OCI-M2 (cell line): ENCODE measurements at regions not wholly inside any gene's neighbourhood (a gene's known extent, or its start where the extent isn't known, plus 50 kb on each side); places are given as distances from the start of the nearest gene placed in this dataset.

Experiments used
- DNase-seq: peaks from one replicate; lab custom pipeline; 2025; ENCODE audit not compliant: unreplicated experiment; lab: John Stamatoyannopoulos, UW

DNA sequence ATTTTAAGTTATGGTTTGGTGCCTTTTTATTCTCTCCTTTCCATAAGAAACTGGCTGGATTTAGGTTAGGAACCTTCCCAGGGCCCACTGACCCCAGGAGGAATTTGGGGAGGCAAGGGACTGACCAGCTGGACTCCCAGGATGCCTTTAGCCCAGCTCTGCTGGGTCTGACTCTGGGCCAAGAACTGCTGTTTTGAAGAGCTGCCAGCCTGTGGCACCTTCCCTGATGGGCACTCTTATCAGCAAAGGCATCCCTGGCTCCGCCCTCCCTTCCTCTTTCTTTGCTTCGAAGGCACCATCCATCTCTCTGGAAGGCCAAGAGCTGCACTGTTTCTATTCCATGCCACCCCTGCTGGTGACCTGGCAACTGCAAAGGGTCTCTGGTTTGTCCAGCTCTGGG, 174.7 kb downstream of the POU4F1 start:
- DNase-seq = no peak

DNA sequence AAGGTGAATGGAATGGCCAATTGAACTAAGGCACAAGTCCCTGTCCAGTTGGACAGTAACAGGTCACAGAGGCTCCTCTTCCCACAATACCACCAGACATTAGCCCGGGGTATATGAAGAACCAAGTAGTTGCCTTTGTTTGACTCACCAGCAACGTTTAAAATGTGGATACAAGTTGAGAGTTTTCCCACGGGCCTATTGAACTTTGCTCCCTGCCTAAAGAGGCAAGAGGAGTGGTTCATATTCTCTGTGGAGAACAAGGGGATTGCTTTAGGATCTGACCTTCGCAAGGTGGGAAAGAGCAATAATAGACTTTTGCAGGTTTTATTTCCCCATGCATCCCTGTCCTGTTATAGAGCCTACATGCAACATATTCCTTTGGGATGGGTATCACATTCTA, 177.2 kb downstream of the POU4F1 start:
- no peak for DNase-seq

- no peak for DNase-seq
Observed at GRCh38 chr13:78420814-78421213, 182.5 kb downstream of the POU4F1 start.

DNA sequence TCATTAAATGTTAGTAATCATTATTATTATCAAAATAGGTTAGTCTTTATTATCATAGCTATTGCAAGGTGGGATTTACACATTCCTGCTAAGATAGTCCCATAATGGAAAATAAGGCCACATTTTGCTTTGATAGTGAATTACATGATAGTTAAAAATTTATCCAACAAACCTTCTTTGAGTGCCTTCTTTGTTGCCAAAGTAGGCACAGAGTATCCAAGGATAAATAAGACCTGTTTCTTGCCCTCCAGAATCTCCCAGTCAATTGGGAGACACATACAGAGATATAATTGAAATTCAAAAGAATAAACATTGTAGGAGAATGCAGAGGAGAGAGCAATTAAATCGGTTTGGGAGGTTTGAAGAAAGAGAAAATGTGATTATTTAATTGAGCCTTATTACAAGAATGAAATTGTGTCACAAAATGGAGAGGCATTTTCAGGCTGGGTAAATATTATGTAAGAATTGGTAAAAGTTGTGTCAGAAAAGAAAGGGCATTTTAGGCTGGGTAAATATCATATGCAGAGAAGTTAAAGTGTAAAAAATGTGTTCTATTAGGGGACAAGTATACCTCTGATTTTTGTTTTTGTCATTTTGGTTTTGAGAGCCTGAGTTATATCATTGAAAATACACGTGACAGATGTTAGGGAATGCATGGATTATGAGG, 189.3 kb downstream of the POU4F1 start:
- DNase-seq = no peak

GRCh38 chr13:78410847-78411246, 192.5 kb downstream of the POU4F1 start:
- DNase-seq = no peak

GRCh38 chr13:78410164-78410563, 193.2 kb downstream of the POU4F1 start:
- DNase-seq = no peak

GRCh38 chr13:78409172-78409571, 194.2 kb downstream of the POU4F1 start:
- no peak for DNase-seq

- no peak for DNase-seq
Observed at GRCh38 chr13:78404846-78405360, 198.4 kb downstream of the POU4F1 start.

DNA sequence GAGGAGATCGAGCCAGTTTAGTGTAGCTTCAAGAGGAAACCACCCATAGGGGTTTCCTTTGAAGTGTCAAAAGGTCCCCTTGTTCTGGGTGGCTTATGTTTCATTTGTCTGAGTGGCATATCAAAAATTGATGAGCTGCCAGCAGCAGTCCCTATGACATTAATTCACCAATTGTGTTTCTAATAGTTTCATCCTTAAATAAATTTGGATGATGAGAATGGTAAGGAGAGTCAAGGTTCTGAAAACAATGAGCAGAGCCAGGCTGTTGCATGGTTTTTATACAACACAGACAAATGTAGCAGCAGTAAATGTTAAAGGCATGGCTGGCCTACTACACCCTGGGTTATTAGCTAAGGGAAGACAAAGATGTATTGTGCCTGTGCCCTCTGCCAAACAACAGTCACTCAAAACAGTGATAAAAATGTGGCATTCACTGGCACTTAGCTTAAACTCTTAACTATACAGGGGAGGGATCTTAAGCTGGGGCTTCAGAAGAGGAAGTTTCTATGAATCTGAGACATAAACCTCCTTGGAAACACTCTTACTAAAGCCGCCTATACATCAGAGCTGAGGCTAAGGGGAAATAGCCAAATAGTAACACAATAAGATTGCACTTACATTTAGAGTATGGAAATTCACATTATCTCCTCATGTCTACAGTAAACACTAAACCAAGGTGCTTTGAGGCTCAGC, 200.5 kb downstream of the POU4F1 start:
- no peak for DNase-seq

DNA sequence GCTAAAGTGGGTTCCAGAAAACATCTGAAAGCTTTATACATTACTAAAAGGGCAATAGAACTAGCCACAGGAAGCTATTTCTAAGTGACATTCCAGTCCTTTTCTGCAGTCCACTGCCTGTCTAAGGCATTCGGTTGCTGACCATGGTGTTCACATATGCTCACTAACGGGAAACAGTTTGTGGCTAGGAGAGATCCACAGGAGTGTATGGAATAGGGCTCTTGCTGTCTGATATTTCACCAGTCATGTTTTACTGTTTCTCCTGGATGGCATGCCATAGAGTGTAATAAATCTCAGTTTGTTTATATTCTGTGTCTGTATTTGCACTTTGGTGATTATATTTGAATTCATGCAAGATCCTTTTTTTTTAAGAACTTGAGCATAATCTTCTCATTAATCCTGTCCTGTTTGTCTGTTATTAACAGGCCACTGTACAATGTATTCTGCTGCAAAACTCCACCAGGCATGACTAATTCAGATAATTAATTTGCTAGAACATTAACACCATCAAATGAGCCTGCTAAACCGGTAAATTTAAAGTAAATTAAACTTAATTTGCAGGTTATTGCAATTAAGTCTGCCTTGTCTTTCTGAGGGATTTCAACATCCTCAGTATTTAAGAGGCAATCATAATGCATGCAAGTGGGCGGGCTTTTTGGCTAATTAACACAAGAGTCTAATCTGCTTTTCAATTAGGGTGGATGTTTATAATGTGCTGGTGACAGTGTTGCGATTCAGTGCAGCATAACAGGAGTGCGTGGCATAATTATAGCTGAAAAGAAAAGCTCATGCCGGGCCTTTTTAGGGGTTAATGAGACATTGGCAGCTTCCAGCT, 201.3 kb downstream of the POU4F1 start:
- DNase-seq = no peak

GRCh38 chr13:78398743-78399410, 204.5 kb downstream of the POU4F1 start:
- no peak for DNase-seq

GRCh38 chr13:78393286-78394142, 209.8 kb downstream of the POU4F1 start:
- DNase-seq = no peak

DNA sequence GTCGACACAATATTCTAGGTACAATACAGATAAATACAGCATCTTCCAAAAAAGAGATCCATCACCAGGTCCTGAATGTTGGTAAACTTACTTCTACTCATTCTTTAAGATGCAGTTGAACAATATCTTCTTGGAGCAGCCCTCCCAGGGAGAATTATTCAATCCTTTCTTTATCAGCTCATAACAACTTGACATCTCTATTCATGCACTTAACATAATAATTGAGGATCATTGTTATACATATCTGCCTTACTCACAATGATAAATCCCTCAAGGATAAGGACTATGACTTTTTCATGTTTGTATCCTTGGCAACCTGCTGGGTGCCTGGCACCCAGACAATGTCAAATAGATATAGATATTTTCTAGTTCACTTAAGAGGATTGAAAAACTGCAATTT, 219.5 kb downstream of the POU4F1 start:
- no peak for DNase-seq

DNA sequence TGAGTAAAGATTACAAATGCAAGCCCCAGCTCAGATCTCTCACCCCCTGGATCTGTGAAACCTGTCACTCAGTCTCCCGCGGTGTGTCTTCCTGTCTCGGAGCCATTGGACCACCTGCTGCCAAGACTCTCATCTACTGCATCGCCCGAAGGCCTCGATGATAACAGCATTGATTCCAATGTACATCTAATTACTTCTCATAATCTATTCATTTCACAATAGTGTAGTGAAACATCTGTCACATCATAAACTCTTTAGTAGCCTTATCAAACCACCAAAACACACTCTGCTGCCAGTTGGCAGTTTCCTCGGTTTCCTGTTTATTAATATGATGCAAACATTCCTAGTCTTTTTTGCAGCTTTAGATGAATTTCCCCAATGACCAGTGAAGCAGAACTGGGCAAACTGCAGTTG, 220.3 kb downstream of the POU4F1 start:
- no peak for DNase-seq

DNA sequence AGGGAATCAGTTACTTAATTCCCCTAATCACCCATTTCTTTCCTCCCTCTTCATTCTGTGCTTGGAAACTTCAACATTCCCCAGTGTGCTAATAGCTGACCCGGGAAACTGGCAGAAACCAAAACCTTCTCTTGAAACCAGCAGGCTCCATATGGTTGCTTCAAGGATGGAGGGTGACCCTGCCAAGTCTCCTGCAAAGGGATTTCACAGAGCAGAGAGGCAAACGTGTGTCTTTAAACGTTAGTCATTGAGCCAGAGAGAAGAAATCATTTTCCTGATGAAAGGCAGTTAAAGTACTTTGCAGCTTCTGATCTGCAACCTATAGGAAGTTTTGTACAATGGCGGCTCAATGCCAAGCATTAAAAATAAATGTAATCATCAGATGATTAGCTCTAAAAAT, 220.9 kb downstream of the POU4F1 start:
- DNase-seq = no peak

DNA sequence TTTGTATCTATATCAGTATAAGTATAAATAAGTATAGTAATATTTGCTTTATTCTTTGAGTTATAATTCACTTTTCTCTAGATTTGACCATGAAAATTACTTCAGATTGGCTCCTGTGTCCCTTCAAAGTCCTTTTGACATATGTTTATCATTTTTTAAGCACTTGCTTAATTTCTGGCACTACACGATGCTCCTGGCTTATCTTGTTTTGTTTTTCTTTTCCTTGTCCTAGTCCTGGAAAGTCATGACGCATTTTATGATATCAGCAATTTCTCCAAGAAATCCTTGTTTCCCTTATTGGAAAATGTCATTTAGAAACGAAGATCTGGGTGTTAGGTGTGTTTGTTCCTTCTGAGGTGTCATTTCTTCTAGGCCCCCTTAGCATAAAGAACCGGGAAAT, 226.5 kb downstream of the POU4F1 start:
- DNase-seq = no peak

DNA sequence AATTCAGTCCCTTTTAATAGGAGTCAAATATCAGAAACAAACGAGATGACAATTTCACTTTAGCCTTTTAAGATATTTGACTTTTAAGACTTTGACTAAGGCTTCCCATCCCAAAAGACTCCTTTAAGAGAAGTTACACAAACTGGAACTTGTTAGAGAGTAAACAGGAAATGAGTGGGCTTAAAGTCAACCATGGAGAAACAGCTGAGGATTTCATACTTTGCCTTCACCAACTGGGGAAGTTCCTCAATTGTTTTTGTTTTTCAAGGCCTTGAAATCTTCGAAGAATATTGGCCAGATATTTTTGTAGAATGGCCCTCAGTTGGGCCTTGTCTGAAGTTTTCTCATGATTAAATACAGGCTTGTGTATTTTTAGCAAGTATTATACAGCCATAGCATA, 227.3 kb downstream of the POU4F1 start:
- no peak for DNase-seq

GRCh38 chr13:78372581-78372980, 230.8 kb downstream of the POU4F1 start:
- no peak for DNase-seq

DNA sequence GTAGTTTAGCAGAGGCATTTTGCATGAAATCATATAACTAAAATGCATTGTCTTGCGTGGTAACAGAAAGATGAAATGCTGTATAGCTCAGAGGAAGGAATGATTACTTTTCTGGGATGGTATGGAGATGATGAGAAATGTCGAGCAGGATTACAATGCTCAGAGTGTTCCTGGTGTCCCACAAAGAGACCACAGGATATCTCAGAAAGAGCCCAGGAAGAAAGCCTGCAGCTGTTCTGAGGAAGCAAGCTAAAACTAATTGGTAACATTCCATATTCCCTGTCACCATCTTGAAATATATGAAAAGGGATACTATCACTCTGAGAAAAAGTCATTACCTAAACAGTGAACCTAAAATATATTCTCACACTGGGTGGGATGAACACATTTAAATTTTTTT, 233.1 kb downstream of the POU4F1 start:
- DNase-seq = no peak

GRCh38 chr13:78364711-78365110, 238.6 kb downstream of the POU4F1 start:
- DNase-seq = no peak
